GM20431 (cell line): ENCODE measurements at regions not wholly inside any gene's neighbourhood (a gene's known extent, or its start where the extent isn't known, plus 50 kb on each side); places are given as distances from the start of the nearest gene placed in this dataset.

ENCODE experiments used
- in situ Hi-C: fragments of 300-500 bp; cut with MseI, MboI; formaldehyde crosslinking; loops from one replicate; pipeline ENCODE4 v1.15.0; 2020; ENCODE audit warnings: low sequenced_read_pairs; ENCODE audit not compliant: unreplicated experiment

DNA sequence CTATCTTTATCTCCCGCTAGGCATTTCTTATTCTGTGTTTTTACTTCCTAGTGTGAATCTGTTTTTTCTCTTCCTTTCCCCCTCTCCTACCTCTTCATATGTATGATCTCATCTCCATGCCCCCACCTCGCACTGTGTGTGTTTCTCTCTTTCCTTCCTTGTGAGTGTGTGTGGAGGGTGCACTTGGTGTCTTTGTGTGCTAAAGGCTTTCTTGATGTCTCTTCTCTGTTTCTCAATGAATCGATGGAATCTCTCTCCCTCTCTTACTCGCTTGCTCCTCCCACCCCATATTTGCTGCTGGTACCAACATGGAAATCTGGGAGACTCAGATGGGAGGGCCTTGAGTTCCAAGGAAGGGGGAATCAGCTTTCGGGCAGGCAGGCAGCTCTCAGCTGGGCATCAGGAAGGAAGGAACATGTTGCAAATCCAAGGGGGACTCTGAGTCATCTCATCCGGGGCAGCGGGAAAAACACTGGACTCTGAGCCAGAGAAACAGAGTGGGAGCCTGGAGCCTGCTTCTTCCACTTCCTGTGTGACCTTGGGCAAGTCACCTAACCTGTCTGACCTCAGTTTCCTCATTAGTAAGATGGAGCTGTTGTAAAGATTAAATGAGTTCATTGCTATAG lies 147.5 kb downstream of the PTPRU start:
- in situ Hi-C loops = no loop called here

DNA sequence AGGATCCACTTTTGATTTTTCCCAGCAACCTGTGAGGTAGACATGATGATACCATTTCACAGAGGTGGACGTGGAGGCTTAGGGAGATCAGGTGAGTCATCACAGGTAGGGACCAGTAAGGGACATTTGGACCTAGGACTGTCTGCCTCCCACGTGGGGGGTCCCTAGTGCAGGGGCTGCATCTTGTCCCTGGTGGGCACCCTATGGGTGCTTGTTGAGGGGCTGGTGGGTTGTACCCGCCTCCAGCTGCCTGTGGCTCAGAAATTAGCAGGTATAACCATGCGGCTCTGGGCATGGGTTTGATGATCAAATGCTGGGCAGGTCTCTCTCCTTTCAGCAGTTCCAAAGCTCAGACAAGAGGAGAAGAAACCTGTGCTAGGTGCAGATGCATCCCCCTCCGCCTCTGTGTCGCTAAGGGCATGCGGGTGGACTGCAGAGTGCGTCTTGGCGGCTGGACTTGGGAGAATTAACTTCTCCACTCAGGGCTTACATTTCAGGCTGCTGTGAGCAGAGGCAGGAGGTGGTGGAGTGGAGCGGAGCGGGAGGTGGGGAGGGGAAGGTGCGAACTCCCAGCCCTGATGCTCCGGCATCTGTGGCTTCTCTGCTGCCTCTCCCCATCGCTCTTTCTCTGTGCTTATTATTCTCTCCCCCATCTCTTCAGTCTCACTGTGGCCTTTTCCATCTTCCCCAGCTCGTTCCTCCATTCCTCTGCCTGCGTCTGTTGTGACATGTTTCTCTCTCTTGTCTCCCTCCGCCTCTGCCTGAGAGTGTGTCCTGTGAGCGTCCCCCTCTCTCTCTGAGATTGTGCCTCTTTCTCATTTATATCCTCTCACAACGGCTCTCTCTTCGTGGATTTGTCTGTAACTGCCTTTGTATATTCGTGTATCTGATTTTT lies 146.8 kb downstream of the PTPRU start:
- in situ Hi-C loops = no loop called here

DNA sequence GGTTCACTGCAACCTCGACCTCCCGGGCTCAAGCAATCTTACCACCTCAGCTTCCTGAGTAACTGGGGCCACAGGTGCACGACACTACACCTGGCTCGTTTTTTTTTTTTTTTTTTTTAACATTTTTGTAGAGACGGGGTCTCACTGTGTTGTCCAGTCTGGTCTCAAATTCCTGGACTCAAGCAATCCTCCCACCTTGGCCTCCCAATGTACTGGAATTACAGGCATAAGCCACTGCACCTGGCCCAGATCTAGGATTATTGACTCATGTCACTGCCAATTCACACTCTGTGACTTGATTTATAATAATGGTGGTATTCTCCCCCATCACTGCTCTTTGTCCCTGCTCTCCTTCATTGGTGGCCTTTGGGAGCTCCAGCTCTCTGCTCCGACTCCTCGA lies 145.1 kb downstream of the PTPRU start:
- in situ Hi-C loops = no loop called here

DNA sequence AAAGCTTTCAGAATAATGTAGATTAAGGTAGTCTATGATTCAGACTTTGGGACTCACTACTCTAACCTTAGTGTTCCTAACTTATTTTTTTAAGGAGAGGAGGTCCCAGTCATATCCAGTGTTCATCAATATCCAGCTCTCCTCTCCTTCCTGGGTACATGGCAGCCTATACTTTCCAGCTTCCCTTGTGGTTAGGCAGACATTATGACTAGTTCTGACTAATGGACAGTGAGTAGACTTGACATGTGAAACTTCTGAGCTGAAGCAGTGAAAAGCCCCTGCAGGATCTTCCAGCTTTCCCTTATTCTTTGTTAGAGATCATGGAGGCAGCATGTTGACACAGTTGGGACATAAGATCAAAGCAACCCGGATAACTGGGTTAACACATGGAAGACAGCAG lies 144.2 kb downstream of the PTPRU start:
- in situ Hi-C loops = no loop called here

DNA sequence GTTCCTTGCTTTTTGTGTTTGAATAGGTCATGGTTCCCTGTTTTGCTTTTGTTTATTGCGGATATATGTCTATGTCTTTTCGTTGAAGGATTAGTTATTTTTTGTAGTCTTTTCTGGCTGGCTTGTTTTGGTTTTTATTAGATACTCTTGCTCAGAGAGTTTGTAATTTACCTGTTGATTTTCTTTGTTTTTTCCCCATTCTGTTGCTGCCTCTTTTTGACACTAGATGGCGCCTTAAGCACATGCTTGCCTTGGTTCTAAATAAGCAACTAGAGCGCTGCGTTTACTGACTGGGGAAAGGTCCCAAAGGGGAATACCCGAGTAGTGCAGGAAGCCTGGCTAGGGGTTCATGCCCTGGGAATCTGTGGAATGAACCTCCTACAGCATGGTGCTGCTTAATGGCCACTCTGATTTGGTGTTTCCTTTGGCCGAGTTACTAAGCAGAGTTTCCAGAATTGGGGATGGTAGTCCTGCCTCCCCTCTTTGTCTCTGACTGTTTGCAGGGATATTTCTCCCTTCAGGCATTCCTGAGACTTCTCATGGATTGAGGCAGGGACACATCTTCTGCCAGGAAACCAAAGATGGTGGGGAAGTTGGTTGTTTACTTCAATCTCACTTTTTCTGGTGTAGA lies 143.2 kb downstream of the PTPRU start:
- in situ Hi-C loops = no loop called here
